IMR-90 (cell line): ENCODE measurements at regions not wholly inside any gene's neighbourhood (a gene's known extent, or its start where the extent isn't known, plus 50 kb on each side); places are given as distances from the start of the nearest gene placed in this dataset.

Source experiments
- ATAC-seq: fragments of 200-7000 bp; cut with Tn5 transposase; 2 replicates; pipeline ENCODE4 v1.9.1; 2020; ENCODE audit warnings: low read depth, mild to moderate bottlenecking, moderate library complexity
- BruUV-seq: library from RNA; stranded (reverse); fragments of 400-500 nt; replicated peaks from 2 replicates; lab custom pipeline; 2021; lab: Mats Ljungman, UMichigan
- CTCF ChIA-PET: fragments of 300-600 bp; formaldehyde crosslinking; extraction: SDS; loops from one replicate; lab custom pipeline; 2021; ENCODE audit warnings: antibody characterized with exemption; lab: Yijun Ruan, JAX
- POLR2A ChIA-PET: fragments of 300-600 bp; sonication (Branson Sonifier 250); formaldehyde crosslinking; loops from one replicate; lab custom pipeline; 2022; ENCODE audit warnings: antibody characterized with exemption; ENCODE audit not compliant: unreplicated experiment; lab: Charles Lee
- DNase-seq: peaks from one replicate; pipeline ENCODE4 v3.0.0; 2013
- H2AFZ ChIP-seq: replicated peaks from 2 replicates; pipeline ENCODE3; 2013; ENCODE audit warnings: low read length, mild to moderate bottlenecking; ENCODE audit not compliant: poor library complexity
- H2AK5ac ChIP-seq: 2 replicates; pipeline ENCODE4 v1.6.1; 2013; ENCODE audit warnings: low read depth, low read length, inconsistent platforms
- H2AK9ac ChIP-seq: replicated peaks from 2 replicates; pipeline ENCODE3; 2013; ENCODE audit warnings: mild to moderate bottlenecking, low read depth, low read length, moderate library complexity; ENCODE audit not compliant: poor library complexity
- H2BK120ac ChIP-seq: 2 replicates; pipeline ENCODE4 v1.6.1; 2013; ENCODE audit warnings: low read depth, low read length, inconsistent platforms
- H2BK15ac ChIP-seq: 3 replicates; pipeline ENCODE4 v1.6.1; 2013; ENCODE audit warnings: low read depth, low read length, inconsistent platforms
- H2BK20ac ChIP-seq: 2 replicates; pipeline ENCODE4 v1.6.1; 2013; ENCODE audit warnings: low read depth, mild to moderate bottlenecking, inconsistent platforms, low read length, moderate library complexity
- H2BK5ac ChIP-seq: 2 replicates; pipeline ENCODE4 v1.6.1; 2013; ENCODE audit warnings: mild to moderate bottlenecking, low read depth, low read length, inconsistent platforms; ENCODE audit not compliant: poor library complexity, severe bottlenecking
- H3K14ac ChIP-seq: replicated peaks from 2 replicates; pipeline ENCODE4 v1.6.1; 2013; ENCODE audit warnings: low read depth, low read length, inconsistent platforms
- H3K18ac ChIP-seq: 2 replicates; pipeline ENCODE4 v1.6.1; 2013; ENCODE audit warnings: low read depth, low read length, control low read depth
- H3K23ac ChIP-seq: 2 replicates; pipeline ENCODE4 v1.6.1; 2013; ENCODE audit warnings: low read depth, low read length, inconsistent platforms
- H3K27ac ChIP-seq: 2 replicates; pipeline ENCODE4 v1.5.1; 2013; ENCODE audit warnings: mild to moderate bottlenecking, control low read depth, low read length; ENCODE audit not compliant: insufficient read depth
- H3K27me3 ChIP-seq: 2 replicates; pipeline ENCODE4 v1.6.1; 2013; ENCODE audit warnings: low read length; ENCODE audit not compliant: control insufficient read depth, insufficient read depth
- H3K36me3 ChIP-seq: 2 replicates; pipeline ENCODE4 v1.6.1; 2013; ENCODE audit warnings: low read length, mixed read lengths; ENCODE audit not compliant: control insufficient read depth, insufficient read depth
- H3K4ac ChIP-seq: 2 replicates; pipeline ENCODE4 v1.6.1; 2013; ENCODE audit warnings: low read depth, low read length, inconsistent platforms
- H3K4me1 ChIP-seq: 2 replicates; pipeline ENCODE4 v1.6.1; 2013; ENCODE audit warnings: low read length, mixed read lengths; ENCODE audit not compliant: control insufficient read depth, insufficient read depth
- H3K4me2 ChIP-seq: 2 replicates; pipeline ENCODE4 v1.6.1; 2013; ENCODE audit warnings: low read depth, mild to moderate bottlenecking, control low read depth, low read length, moderate library complexity
- H3K4me3 ChIP-seq: 2 replicates; pipeline ENCODE4 v1.5.1; 2013; ENCODE audit warnings: low read depth, mild to moderate bottlenecking, control low read depth, low read length, moderate library complexity; ENCODE audit not compliant: insufficient read depth
- H3K56ac ChIP-seq: 2 replicates; pipeline ENCODE4 v1.6.1; 2013; ENCODE audit warnings: low read length, inconsistent platforms; ENCODE audit not compliant: insufficient read depth; ENCODE audit errors: extremely low read depth
- H3K79me1 ChIP-seq, 2 experiments: 2 replicates each; pipeline ENCODE4 v1.6.1; 2013; ENCODE audit warnings: low read length in 2 of 2, inconsistent platforms in 1 of 2, low read depth in 1 of 2
- H3K9ac ChIP-seq: 2 replicates; pipeline ENCODE4 v1.6.1; 2013; ENCODE audit warnings: low read depth, low read length, control low read depth
- H3K9me1 ChIP-seq: 2 replicates; pipeline ENCODE4 v1.6.1; 2013; ENCODE audit warnings: low read length, inconsistent platforms; ENCODE audit not compliant: insufficient read depth
- H3K9me3 ChIP-seq: 2 replicates; pipeline ENCODE4 v1.6.1; 2013; ENCODE audit warnings: low read length; ENCODE audit not compliant: control insufficient read depth, insufficient read depth
- H4K20me1 ChIP-seq: 2 replicates; pipeline ENCODE4 v1.6.1; 2013; ENCODE audit warnings: low read length, inconsistent platforms; ENCODE audit not compliant: insufficient read depth
- H4K5ac ChIP-seq: 2 replicates; pipeline ENCODE4 v1.6.1; 2013; ENCODE audit warnings: mild to moderate bottlenecking, low read depth, low read length, control low read depth
- H4K8ac ChIP-seq, 2 experiments: 2 replicates each; pipeline ENCODE4 v1.6.1; 2013; ENCODE audit warnings: low read depth in 2 of 2, low read length in 2 of 2, control low read depth in 1 of 2, inconsistent platforms in 1 of 2
- H4K91ac ChIP-seq: 2 replicates; pipeline ENCODE4 v1.6.1; 2013; ENCODE audit warnings: low read depth, low read length, inconsistent platforms; ENCODE audit not compliant: insufficient read depth
- CEBPB ChIP-seq: IDR thresholded peaks from 2 replicates; pipeline ENCODE4 v1.6.1; 2012; ENCODE audit warnings: low read depth, low read length, improper control_type of control experiment
- ELK1 ChIP-seq: fragments of 150-350 bp; IDR thresholded peaks from 2 replicates; pipeline ENCODE4 v1.6.1; 2016; ENCODE audit warnings: low read depth, mild to moderate bottlenecking, low read length, moderate library complexity, borderline replicate concordance
- RFX5 ChIP-seq: IDR thresholded peaks from 2 replicates; pipeline ENCODE4 v1.8.0; 2012; ENCODE audit warnings: low read depth, mild to moderate bottlenecking, low read length, moderate library complexity
- SMC3 ChIP-seq: fragments of 150-350 bp; IDR thresholded peaks from 2 replicates; pipeline ENCODE4 v1.6.1; 2016; ENCODE audit warnings: low read depth, mild to moderate bottlenecking, antibody characterized with exemption, low read length, moderate library complexity
- WGBS, 2 experiments: methylation state at CpG; one replicate each; pipeline versions ENCODE4 v1.1.5 to v1.1.7; 2013; ENCODE audit warnings: missing lambda C conversion rate in 2 of 2; ENCODE audit not compliant: insufficient read length in 1 of 2; ENCODE audit errors: extremely low coverage in 2 of 2; 5-methylcytosine and 5-hydroxymethylcytosine counted together
- dilution Hi-C: fragments of 300-500 bp; cut with HindIII; formaldehyde crosslinking; loops from one replicate; pipeline ENCODE4 v1.14.3; 2018; ENCODE audit warnings: low sequenced_read_pairs; ENCODE audit not compliant: unreplicated experiment
- in situ Hi-C: fragments of 300-500 bp; cut with MboI; formaldehyde crosslinking; loops from 3 replicates; pipeline ENCODE4 v1.14.3; 2019; ENCODE audit warnings: low sequenced_read_pairs, inconsistent platforms, mixed read lengths
- intact Hi-C: fragments of 100-400 bp; cut with micrococcal nuclease; formaldehyde crosslinking; loops from 2 replicates; pipeline ENCODE4 v1.10.0; 2022
- TF ChIP-seq, protein P1 (sequence below): conservative IDR thresholded peaks from 2 replicates; pipeline ENCODE4 v1.5.1; 2012; ENCODE audit warnings: mild to moderate bottlenecking, low read depth, low read length, improper control_type of control experiment
- TF ChIP-seq, protein P2 (sequence below): fragments of 150-350 bp; IDR thresholded peaks from 2 replicates; pipeline ENCODE4 v1.6.1; 2017; ENCODE audit warnings: mild to moderate bottlenecking, antibody characterized with exemption, low read length, low read depth

DNA sequence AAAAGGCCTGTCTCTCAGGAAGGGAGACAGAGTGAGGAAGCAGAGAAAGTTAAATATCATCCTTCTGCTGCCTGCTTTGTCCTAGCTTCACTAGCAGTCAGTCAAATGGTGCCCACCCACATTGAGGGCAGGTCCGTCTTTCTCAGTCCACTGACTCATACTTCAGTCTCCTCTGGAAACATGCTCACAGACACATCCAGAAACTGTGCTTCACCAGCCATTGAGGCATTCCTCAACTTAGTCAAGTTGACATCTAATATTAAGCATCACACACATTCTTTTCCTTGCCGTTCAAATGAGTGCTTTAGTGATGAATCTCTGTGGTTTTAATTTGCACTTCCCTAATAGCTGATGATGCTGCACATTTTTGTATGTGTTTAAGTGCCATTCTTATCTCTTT lies 777.8 kb upstream of the PRMT6 start:
- H3K23ac ChIP-seq: no peak overlapping the region
- in situ Hi-C loops: no loop called here
- no peak overlapping the region for H2BK120ac ChIP-seq
- DNase-seq (no peak), ATAC-seq (no peak)
- H4K20me1 ChIP-seq: no peaks in the 10 kb centered on the region
- H2AK5ac ChIP-seq: no peak overlapping the region
- ChIA-PET POLR2A (no interaction called here), CTCF (no interaction called here)
- H3K4me2 ChIP-seq: no peak overlapping the region
- H3K79me1 ChIP-seq: no peaks in the 10 kb centered on the region
- H2BK15ac ChIP-seq: no peak overlapping the region
- H4K8ac ChIP-seq: no peak overlapping the region
- no peak overlapping the region for H2BK20ac ChIP-seq
- H3K4me1 ChIP-seq: no peaks in the 10 kb centered on the region
- no peaks in the 10 kb centered on the region for H3K27me3 ChIP-seq
- no peak overlapping the region for H4K91ac ChIP-seq
- no peaks in the 10 kb centered on the region for H3K9me1 ChIP-seq
- WGBS, 2 experiments: no CpG with 5 or more reads among the region's 2 CpGs
- no peak overlapping the region for H3K4me3 ChIP-seq
- no TSS peak for BruUV-seq
- H3K14ac ChIP-seq: no peak overlapping the region
- dilution Hi-C loops: no loop called here
- H3K36me3 ChIP-seq: no peaks in the 10 kb centered on the region
- TF ChIP-seq SMC3: no peak
- no peak for TF ChIP-seq CEBPB
- TF ChIP-seq, protein P1, sequence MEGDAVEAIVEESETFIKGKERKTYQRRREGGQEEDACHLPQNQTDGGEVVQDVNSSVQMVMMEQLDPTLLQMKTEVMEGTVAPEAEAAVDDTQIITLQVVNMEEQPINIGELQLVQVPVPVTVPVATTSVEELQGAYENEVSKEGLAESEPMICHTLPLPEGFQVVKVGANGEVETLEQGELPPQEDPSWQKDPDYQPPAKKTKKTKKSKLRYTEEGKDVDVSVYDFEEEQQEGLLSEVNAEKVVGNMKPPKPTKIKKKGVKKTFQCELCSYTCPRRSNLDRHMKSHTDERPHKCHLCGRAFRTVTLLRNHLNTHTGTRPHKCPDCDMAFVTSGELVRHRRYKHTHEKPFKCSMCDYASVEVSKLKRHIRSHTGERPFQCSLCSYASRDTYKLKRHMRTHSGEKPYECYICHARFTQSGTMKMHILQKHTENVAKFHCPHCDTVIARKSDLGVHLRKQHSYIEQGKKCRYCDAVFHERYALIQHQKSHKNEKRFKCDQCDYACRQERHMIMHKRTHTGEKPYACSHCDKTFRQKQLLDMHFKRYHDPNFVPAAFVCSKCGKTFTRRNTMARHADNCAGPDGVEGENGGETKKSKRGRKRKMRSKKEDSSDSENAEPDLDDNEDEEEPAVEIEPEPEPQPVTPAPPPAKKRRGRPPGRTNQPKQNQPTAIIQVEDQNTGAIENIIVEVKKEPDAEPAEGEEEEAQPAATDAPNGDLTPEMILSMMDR: no peak
- no peak for TF ChIP-seq RFX5
- TF ChIP-seq, protein P2, sequence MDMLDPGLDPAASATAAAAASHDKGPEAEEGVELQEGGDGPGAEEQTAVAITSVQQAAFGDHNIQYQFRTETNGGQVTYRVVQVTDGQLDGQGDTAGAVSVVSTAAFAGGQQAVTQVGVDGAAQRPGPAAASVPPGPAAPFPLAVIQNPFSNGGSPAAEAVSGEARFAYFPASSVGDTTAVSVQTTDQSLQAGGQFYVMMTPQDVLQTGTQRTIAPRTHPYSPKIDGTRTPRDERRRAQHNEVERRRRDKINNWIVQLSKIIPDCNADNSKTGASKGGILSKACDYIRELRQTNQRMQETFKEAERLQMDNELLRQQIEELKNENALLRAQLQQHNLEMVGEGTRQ: no peak
- no peak for TF ChIP-seq ELK1
- no peak overlapping the region for H4K5ac ChIP-seq
- H3K18ac ChIP-seq: no peak overlapping the region
- intact Hi-C loops: no loop called here
- no peak overlapping the region for H3K56ac ChIP-seq
- no peak overlapping the region for H3K9ac ChIP-seq
- no peak overlapping the region for H2AFZ ChIP-seq
- H3K9me3 ChIP-seq: peaks cover 6% of the 10 kb centered on the region; the same call in 1 of the 2 replicates
- H3K27ac ChIP-seq: no peak overlapping the region
- no peak overlapping the region for H2AK9ac ChIP-seq
- H3K4ac ChIP-seq: no peak overlapping the region
- H2BK5ac ChIP-seq: no peak overlapping the region
